GM13977 (cell line): ENCODE measurements at regions not wholly inside any gene's neighbourhood (a gene's known extent, or its start where the extent isn't known, plus 50 kb on each side); places are given as distances from the start of the nearest gene placed in this dataset.

Experiments
- DNase-seq: peaks from one replicate; pipeline ENCODE4 v3.0.0; 2012; ENCODE audit warnings: low spot score
- in situ Hi-C: fragments of 300-500 bp; cut with MboI; formaldehyde crosslinking; loops from one replicate; pipeline ENCODE4 v1.12.0; 2022; ENCODE audit warnings: low sequenced_read_pairs, low pct_unique_long_range_greater_than_20kb, mixed read lengths, inconsistent platforms; ENCODE audit not compliant: unreplicated experiment
- TF ChIP-seq, protein P1 (sequence below): IDR thresholded peaks from 2 replicates; pipeline ENCODE4 v1.5.1; 2012; ENCODE audit warnings: mild to moderate bottlenecking, control low read depth; ENCODE audit not compliant: insufficient read depth; ENCODE audit errors: extremely low read depth, missing control alignments

DNA sequence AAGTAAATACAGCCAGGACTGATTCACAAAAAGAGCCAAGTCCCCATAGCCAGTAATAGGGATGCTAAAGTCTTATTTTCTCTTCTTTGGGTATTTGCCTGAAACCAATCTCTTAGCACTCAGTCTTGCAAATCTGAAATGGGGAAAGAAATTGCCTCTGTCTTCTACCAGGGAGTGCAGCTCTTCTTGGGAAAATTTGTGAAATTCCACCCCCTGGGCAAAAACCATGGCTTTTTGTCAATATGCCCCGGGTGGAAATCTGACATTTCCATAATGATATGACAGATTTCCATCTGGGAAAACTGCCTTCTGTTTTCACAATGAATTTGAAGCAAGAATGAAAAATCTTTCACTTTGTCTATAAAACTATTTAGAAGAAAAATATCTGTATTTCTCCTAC, 628.1 kb downstream of the BCL11A start:
- in situ Hi-C loops, result no loop called here
- DNase-seq, result no peak
- TF ChIP-seq, protein P1, sequence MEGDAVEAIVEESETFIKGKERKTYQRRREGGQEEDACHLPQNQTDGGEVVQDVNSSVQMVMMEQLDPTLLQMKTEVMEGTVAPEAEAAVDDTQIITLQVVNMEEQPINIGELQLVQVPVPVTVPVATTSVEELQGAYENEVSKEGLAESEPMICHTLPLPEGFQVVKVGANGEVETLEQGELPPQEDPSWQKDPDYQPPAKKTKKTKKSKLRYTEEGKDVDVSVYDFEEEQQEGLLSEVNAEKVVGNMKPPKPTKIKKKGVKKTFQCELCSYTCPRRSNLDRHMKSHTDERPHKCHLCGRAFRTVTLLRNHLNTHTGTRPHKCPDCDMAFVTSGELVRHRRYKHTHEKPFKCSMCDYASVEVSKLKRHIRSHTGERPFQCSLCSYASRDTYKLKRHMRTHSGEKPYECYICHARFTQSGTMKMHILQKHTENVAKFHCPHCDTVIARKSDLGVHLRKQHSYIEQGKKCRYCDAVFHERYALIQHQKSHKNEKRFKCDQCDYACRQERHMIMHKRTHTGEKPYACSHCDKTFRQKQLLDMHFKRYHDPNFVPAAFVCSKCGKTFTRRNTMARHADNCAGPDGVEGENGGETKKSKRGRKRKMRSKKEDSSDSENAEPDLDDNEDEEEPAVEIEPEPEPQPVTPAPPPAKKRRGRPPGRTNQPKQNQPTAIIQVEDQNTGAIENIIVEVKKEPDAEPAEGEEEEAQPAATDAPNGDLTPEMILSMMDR, result no peak

DNA sequence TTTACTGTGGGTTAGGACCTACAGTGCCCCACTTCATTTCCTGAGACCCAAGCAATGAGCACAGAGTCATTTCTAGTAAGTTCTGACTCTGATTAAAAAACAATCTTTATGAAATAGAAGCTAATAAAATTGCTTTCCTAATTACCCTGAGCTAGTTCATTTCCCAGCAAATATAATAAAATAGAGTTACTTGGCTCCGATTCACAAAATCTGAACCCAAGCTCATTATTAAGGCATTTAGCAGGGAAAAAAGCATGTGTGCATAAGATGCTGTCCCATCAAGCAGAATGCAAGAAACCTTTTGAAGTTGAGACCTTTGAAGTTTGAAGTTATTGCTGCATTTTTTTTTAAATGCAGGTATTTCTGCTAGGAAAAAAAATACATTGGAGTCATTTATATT, 629.1 kb downstream of the BCL11A start:
- TF ChIP-seq, protein P1, result no peak
- DNase-seq, result no peak
- in situ Hi-C loops, result no loop called here

DNA sequence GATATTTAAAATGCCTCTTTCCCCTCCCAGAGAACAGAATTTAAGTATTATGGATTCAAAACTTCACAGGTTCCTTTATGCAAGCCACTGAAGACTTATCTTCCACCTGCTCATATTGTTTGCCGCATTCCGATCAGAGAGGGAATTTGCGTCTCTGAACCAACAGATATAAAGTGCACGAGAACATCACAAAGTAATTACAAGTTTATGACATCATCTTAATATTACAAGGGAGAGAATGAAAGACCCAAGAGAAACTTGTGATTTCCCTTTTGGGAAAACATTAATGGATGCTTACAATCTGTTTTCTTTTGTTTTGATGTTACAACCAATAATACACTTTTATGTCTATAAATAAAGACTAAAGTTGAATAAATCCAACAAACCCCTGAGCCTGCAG, 631.0 kb downstream of the BCL11A start:
- no peak for DNase-seq
- TF ChIP-seq, protein P1, result no peak
- in situ Hi-C loops, result no loop called here

DNA sequence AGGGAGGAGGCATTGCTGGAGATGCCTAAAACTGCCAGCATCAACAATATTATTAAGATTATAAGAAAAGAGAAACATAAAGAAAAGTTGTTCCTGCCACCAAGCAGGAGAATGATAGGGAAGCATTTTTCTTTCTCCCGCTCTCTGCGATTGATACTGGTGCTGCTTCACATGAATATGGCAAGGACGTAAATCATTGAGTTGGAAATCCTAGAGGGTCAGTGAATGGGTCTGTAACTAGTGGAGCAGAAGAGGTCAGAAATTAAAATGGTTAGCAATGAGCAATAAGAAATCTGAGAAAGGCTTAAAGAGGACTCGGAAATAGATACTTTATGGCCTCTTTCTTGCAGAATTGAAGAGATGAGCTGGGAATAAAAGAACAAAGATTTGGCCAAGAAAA, 631.7 kb downstream of the BCL11A start:
- no peak for DNase-seq
- TF ChIP-seq, protein P1, result no peak
- in situ Hi-C loops, result no loop called here

DNA sequence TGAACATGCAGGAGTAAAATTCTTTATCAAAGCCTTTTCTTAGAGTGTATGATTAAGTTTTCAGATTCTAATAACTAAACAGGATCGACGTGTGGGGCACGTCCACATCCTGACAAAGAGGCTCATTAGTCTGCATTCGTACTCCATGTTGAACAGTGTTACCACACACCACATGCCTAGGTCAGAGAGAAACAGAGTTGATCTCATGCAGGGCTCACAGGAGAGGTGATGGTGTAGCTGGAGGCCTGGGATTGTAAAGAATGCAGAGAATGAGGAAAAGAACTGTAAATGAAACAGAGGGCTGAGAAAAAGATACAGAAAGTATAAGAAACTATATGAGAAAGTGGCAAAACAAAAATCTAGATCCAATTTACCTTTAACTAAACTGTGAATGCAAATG, 632.5 kb downstream of the BCL11A start:
- TF ChIP-seq, protein P1, result no peak
- DNase-seq, result no peak
- in situ Hi-C loops, result no loop called here

DNA sequence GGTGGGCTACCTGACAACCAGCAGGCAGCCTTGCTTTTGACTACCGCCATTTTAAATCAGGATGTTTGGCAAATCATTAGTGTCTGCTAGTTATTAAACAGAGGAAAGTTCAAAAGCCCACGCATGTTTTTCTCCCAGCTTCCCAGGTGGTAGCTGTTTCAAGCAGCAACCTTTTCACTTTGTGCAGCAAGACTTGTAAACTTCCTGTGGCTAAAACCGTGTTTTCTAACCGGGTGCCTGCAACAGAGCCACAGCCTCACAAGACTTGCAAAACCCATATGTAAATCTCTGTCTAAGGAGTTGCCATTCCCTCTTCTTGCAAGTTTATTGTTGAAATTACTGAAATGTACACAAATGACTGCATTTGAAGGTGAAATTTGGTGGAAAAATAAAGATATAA, 633.1 kb downstream of the BCL11A start:
- in situ Hi-C loops, result no loop called here
- TF ChIP-seq, protein P1, result no peak
- no peak for DNase-seq

DNA sequence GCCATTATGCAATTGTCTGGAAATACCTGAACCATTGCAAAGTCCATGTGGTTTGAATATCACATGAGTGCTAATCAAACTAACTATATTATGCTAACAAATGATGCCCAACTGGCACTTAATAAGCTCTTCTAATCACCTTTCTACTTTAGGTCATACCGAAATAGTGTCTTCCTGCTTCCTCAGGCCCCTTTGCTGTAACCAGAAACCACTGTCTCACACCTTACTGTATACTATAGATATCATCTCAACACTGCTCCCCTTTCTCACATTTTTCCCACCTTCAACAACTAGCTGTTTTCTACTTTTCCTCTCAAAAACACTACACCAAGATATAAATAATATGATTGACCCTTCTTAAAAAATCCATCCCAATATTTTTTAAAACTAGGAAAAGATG, 633.9 kb downstream of the BCL11A start:
- no peak for DNase-seq
- TF ChIP-seq, protein P1, result no peak
- in situ Hi-C loops, result no loop called here
